Fibroblast of lung (primary cell): ENCODE measurements at regions not wholly inside any gene's neighbourhood (a gene's known extent, or its start where the extent isn't known, plus 50 kb on each side); places are given as distances from the start of the nearest gene placed in this dataset.

ENCODE experiments used
- DNase-seq, 2 donors: peaks; one replicate each; pipeline versions ENCODE4 v3.0.0 to v3.0.0-alpha.2; 2010; ENCODE audit warnings: low read depth in 2 of 2
- H2AFZ ChIP-seq: 2 replicates; pipeline ENCODE4 v1.5.1; 2012; ENCODE audit warnings: low read length, control low read depth, inconsistent platforms
- H3K27ac ChIP-seq: 2 replicates; pipeline ENCODE4 v1.5.1; 2011; ENCODE audit warnings: low read length, control low read depth; ENCODE audit not compliant: insufficient read depth
- H3K27me3 ChIP-seq: 2 replicates; pipeline ENCODE4 v1.5.1; 2011; ENCODE audit warnings: mild to moderate bottlenecking, low read length; ENCODE audit not compliant: control insufficient read depth, insufficient read depth
- H3K36me3 ChIP-seq: 2 replicates; pipeline ENCODE4 v1.5.1; 2011; ENCODE audit warnings: low read length; ENCODE audit not compliant: control insufficient read depth, insufficient read depth
- H3K4me1 ChIP-seq: 2 replicates; pipeline ENCODE4 v1.5.1; 2011; ENCODE audit warnings: low read length; ENCODE audit not compliant: control insufficient read depth, insufficient read depth; ENCODE audit errors: extremely low read depth
- H3K4me2 ChIP-seq: 2 replicates; pipeline ENCODE4 v1.5.1; 2011; ENCODE audit warnings: low read length, control low read depth; ENCODE audit not compliant: insufficient read depth; ENCODE audit errors: extremely low read depth
- H3K4me3 ChIP-seq, 4 experiments: fragments of 200-600 bp in 1 of 4; sonication (generic) in 1 of 4; replicated peaks in 1 of 4; 2 replicates each; pipeline ENCODE4 v1.5.1; 2011 to 2016; ENCODE audit warnings: low read length in 4 of 4, low read depth in 3 of 4, mild to moderate bottlenecking in 3 of 4, control low read depth in 2 of 4, inconsistent platforms in 1 of 4, mixed read lengths in 1 of 4; ENCODE audit not compliant: insufficient read depth in 1 of 4; ENCODE audit errors: control extremely low read depth in 1 of 4
- H3K79me2 ChIP-seq: 2 replicates; pipeline ENCODE4 v1.5.1; 2012; ENCODE audit warnings: mild to moderate bottlenecking, low read length, inconsistent platforms; ENCODE audit not compliant: control insufficient read depth, insufficient read depth
- H3K9ac ChIP-seq: 2 replicates; pipeline ENCODE4 v1.5.1; 2011; ENCODE audit warnings: mild to moderate bottlenecking, low read length, control low read depth; ENCODE audit not compliant: insufficient read depth
- H3K9me3 ChIP-seq: 2 replicates; pipeline ENCODE4 v1.5.1; 2012; ENCODE audit warnings: low read depth, low read length; ENCODE audit not compliant: control insufficient read depth, insufficient read depth
- H4K20me1 ChIP-seq: 2 replicates; pipeline ENCODE4 v1.5.1; 2011; ENCODE audit warnings: low read length; ENCODE audit not compliant: control insufficient read depth, insufficient read depth; ENCODE audit errors: extremely low read depth
- CTCF ChIP-seq, 2 donors: IDR thresholded peaks in 1 of 2; conservative IDR thresholded peaks in 1 of 2; 1 replicate in 1 of 2; 2 replicates in 1 of 2; pipeline ENCODE4 v1.5.1; 2011 to 2012; ENCODE audit warnings: low read length in 2 of 2, control low read depth in 1 of 2, inconsistent platforms in 1 of 2, low read depth in 1 of 2, mild to moderate bottlenecking in 1 of 2
- EZH2 ChIP-seq: IDR thresholded peaks from 2 replicates; pipeline ENCODE4 v1.5.1; 2012; ENCODE audit warnings: low read length, control low read depth, mild to moderate bottlenecking; ENCODE audit errors: missing control alignments

GRCh38 chr16:80114699-80115098, 426.1 kb upstream of the DYNLRB2 start:
- H3K79me2 ChIP-seq = no peaks in the 10 kb centered on the region
- H3K9me3 ChIP-seq = no peaks in the 10 kb centered on the region
- H3K4me2 ChIP-seq = no peak overlapping the region
- DNase-seq = peak in 1 of 2 donors; percentile 47
- no peaks in the 10 kb centered on the region for H4K20me1 ChIP-seq
- no peaks in the 10 kb centered on the region for H3K27me3 ChIP-seq
- H3K36me3 ChIP-seq = no peaks in the 10 kb centered on the region
- H3K4me1 ChIP-seq = no peaks in the 10 kb centered on the region
- no peak for TF ChIP-seq EZH2
- no peak for TF ChIP-seq CTCF (conservative IDR thresholded peaks at IDR 0.05 in 1 of 2, IDR thresholded peaks at IDR 0.05 in 1 of 2; ENCODE audit: low read depth in 1 of 2, low read length in 2 of 2)
- no peak overlapping the region for H3K9ac ChIP-seq
- H2AFZ ChIP-seq = no peak overlapping the region
- H3K4me3 ChIP-seq = no peak overlapping the region
- no peak overlapping the region for H3K27ac ChIP-seq

- H3K79me2 ChIP-seq = no peaks in the 10 kb centered on the region
- no peaks in the 10 kb centered on the region for H3K9me3 ChIP-seq
- TF ChIP-seq CTCF (conservative IDR thresholded peaks at IDR 0.05 in 1 of 2, IDR thresholded peaks at IDR 0.05 in 1 of 2; ENCODE audit: low read depth in 1 of 2, low read length in 2 of 2) (no peak), EZH2 (no peak)
- DNase-seq = peak in 1 of 2 donors; percentile 9
- no peak overlapping the region for H3K4me2 ChIP-seq
- no peak overlapping the region for H3K9ac ChIP-seq
- H3K27me3 ChIP-seq = no peaks in the 10 kb centered on the region
- H3K36me3 ChIP-seq = no peaks in the 10 kb centered on the region
- H3K27ac ChIP-seq = no peak overlapping the region
- no peaks in the 10 kb centered on the region for H4K20me1 ChIP-seq
- no peaks in the 10 kb centered on the region for H3K4me1 ChIP-seq
- no peak overlapping the region for H3K4me3 ChIP-seq
- no peak overlapping the region for H2AFZ ChIP-seq
Measured at GRCh38 chr16:80113873-80114574, 426.8 kb upstream of the DYNLRB2 start.

GRCh38 chr16:80109581-80109980, 431.2 kb upstream of the DYNLRB2 start:
- Histone ChIP-seq H3K36me3 (no peaks in the 10 kb centered on the region), H3K4me1 (no peaks in the 10 kb centered on the region), H2AFZ (no peak overlapping the region), H3K4me2 (no peak overlapping the region), H3K4me3 (no peak overlapping the region), H3K27ac (no peak overlapping the region), H3K9me3 (no peaks in the 10 kb centered on the region), H3K9ac (no peak overlapping the region), H3K79me2 (no peaks in the 10 kb centered on the region), H4K20me1 (no peaks in the 10 kb centered on the region), H3K27me3 (no peaks in the 10 kb centered on the region)
- TF ChIP-seq EZH2 (no peak), CTCF (conservative IDR thresholded peaks at IDR 0.05 in 1 of 2, IDR thresholded peaks at IDR 0.05 in 1 of 2; ENCODE audit: low read depth in 1 of 2, low read length in 2 of 2) (no peak)
- DNase-seq = no peak
